GM18909 (cell line): ENCODE measurements at regions not wholly inside any gene's neighbourhood (a gene's known extent, or its start where the extent isn't known, plus 50 kb on each side); places are given as distances from the start of the nearest gene placed in this dataset.
"Not testable (repeated sequence)": the region's sequence is repeated elsewhere in the genome, so short reads cannot be mapped to it uniquely, and the experiment has no call there.

Experiments used
- ATAC-seq: cut with Tn5 transposase; IDR thresholded peaks from one replicate; pipeline ENCODE4 v1.9.1; 2021; ENCODE audit warnings: mild to moderate bottlenecking; ENCODE audit not compliant: unreplicated experiment, poor library complexity

GRCh38 chr6:82419132-82419581 is 55.5 kb downstream of the TPBG start:
- peak; percentile 51 for ATAC-seq

- ATAC-seq = no peak
These were observed 56.2 kb downstream of the TPBG start for GRCh38 chr6:82419859-82420258.

- no peak for ATAC-seq
These were observed 67.0 kb downstream of the TPBG start for GRCh38 chr6:82430611-82431010.

- no peak for ATAC-seq
These were observed 73.1 kb downstream of the TPBG start for GRCh38 chr6:82436740-82437139.

GRCh38 chr6:82437701-82438100 is 74.1 kb downstream of the TPBG start:
- ATAC-seq = no peak

- ATAC-seq = no peak
These were observed 77.6 kb downstream of the TPBG start for GRCh38 chr6:82441047-82441855.

GRCh38 chr6:82442061-82442719 is 78.6 kb downstream of the TPBG start:
- no peak for ATAC-seq

GRCh38 chr6:82458147-82458546 is 94.5 kb downstream of the TPBG start:
- no peak for ATAC-seq

GRCh38 chr6:82458705-82459104 is 95.1 kb downstream of the TPBG start:
- no peak for ATAC-seq

- ATAC-seq = no peak
These were observed 97.9 kb downstream of the TPBG start for GRCh38 chr6:82461536-82461935.

GRCh38 chr6:82467338-82467737 is 103.7 kb downstream of the TPBG start:
- ATAC-seq = no peak

- not testable (repeated sequence) for ATAC-seq
These were observed 106.5 kb downstream of the TPBG start for GRCh38 chr6:82470123-82470522.

- ATAC-seq = not testable (repeated sequence)
These were observed 111.5 kb downstream of the TPBG start for GRCh38 chr6:82475106-82475505.

- no peak for ATAC-seq
These were observed 120.4 kb downstream of the TPBG start for GRCh38 chr6:82484001-82484400.

- no peak for ATAC-seq
These were observed 121.4 kb downstream of the TPBG start for GRCh38 chr6:82484737-82485626.

GRCh38 chr6:82487895-82488294 is 124.3 kb downstream of the TPBG start:
- no peak for ATAC-seq

GRCh38 chr6:82488403-82488802 is 124.8 kb downstream of the TPBG start:
- ATAC-seq = no peak

GRCh38 chr6:82492134-82492533 is 128.5 kb downstream of the TPBG start:
- ATAC-seq = no peak

- no peak for ATAC-seq
These were observed 129.8 kb downstream of the TPBG start for GRCh38 chr6:82493467-82493866.

GRCh38 chr6:82494367-82494766 is 130.8 kb downstream of the TPBG start:
- no peak for ATAC-seq

GRCh38 chr6:82501901-82502300 is 138.3 kb downstream of the TPBG start:
- not testable (repeated sequence) for ATAC-seq
